CD14-positive monocyte (primary cell): ENCODE measurements at regions not wholly inside any gene's neighbourhood (a gene's known extent, or its start where the extent isn't known, plus 50 kb on each side); places are given as distances from the start of the nearest gene placed in this dataset.

Experiments
- DNase-seq, 3 donors: peaks; one replicate each; pipeline ENCODE4 v3.0.0-alpha.2; 2011 to 2022
- H2AFZ ChIP-seq: 2 replicates; pipeline ENCODE4 v1.6.0; 2012; ENCODE audit warnings: mild to moderate bottlenecking, low read depth, low read length, inconsistent platforms; ENCODE audit not compliant: insufficient read depth, poor library complexity, severe bottlenecking
- H3K27ac ChIP-seq, 2 donors: 1 replicate in 1 of 2; 2 replicates in 1 of 2; pipeline ENCODE4 v1.5.1; 2012 to 2013; ENCODE audit warnings: low read length in 2 of 2, control low read depth in 1 of 2, inconsistent platforms in 1 of 2, low read depth in 1 of 2, mild to moderate bottlenecking in 1 of 2
- H3K27me3 ChIP-seq, 2 donors: one replicate each; pipeline versions ENCODE4 v1.6.0 to v1.6.1; 2011 to 2013; ENCODE audit warnings: low read length in 2 of 2; ENCODE audit not compliant: control insufficient read depth in 2 of 2, insufficient read depth in 2 of 2
- H3K36me3 ChIP-seq, 2 donors: replicated peaks in 1 of 2; 1 replicate in 1 of 2; 2 replicates in 1 of 2; pipeline versions ENCODE4 v1.5.1 to v1.6.1; 2012 to 2013; ENCODE audit warnings: low read length in 2 of 2, control low read depth in 1 of 2, inconsistent platforms in 1 of 2, mild to moderate bottlenecking in 1 of 2; ENCODE audit not compliant: insufficient read depth in 2 of 2, control insufficient read depth in 1 of 2
- H3K4me1 ChIP-seq, 2 donors: 1 replicate in 1 of 2; 2 replicates in 1 of 2; pipeline versions ENCODE4 v1.5.1 to v1.6.1; 2012 to 2013; ENCODE audit warnings: low read length in 2 of 2, control low read depth in 1 of 2, inconsistent platforms in 1 of 2, mild to moderate bottlenecking in 1 of 2, moderate library complexity in 1 of 2; ENCODE audit not compliant: insufficient read depth in 2 of 2, control insufficient read depth in 1 of 2
- H3K4me2 ChIP-seq: replicated peaks from 2 replicates; pipeline ENCODE3; 2012; ENCODE audit warnings: low read length, moderate library complexity, mild to moderate bottlenecking; ENCODE audit not compliant: poor library complexity, severe bottlenecking; ENCODE audit errors: extremely low read depth
- H3K4me3 ChIP-seq, 3 experiments: fragments of 200-600 bp in 1 of 3; sonication (generic) in 1 of 3; replicated peaks in 1 of 3; 1 replicate in 2 of 3; 2 replicates in 1 of 3; pipeline ENCODE4 v1.5.1; 2011 to 2013; ENCODE audit warnings: low read length in 3 of 3, mild to moderate bottlenecking in 3 of 3, control low read depth in 2 of 3, low read depth in 2 of 3, inconsistent platforms in 1 of 3, moderate library complexity in 1 of 3
- H3K79me2 ChIP-seq: 2 replicates; pipeline ENCODE4 v1.6.0; 2012; ENCODE audit warnings: mild to moderate bottlenecking, control low read depth, inconsistent platforms, low read length, moderate library complexity; ENCODE audit not compliant: insufficient read depth
- H3K9ac ChIP-seq: 2 replicates; pipeline ENCODE4 v1.6.0; 2017; ENCODE audit warnings: low read length, mild to moderate bottlenecking; ENCODE audit not compliant: insufficient read depth, poor library complexity, severe bottlenecking
- H3K9me3 ChIP-seq, 2 donors: replicated peaks in 1 of 2; 1 replicate in 1 of 2; 2 replicates in 1 of 2; pipeline versions ENCODE4 v1.5.1 to v1.6.1; 2012 to 2013; ENCODE audit warnings: low read length in 2 of 2, control low read depth in 1 of 2; ENCODE audit not compliant: control insufficient read depth in 1 of 2, insufficient read depth in 1 of 2
- H4K20me1 ChIP-seq: 2 replicates; pipeline ENCODE4 v1.6.0; 2012; ENCODE audit warnings: mild to moderate bottlenecking, low read length, control low read depth, moderate library complexity; ENCODE audit not compliant: insufficient read depth
- H3K27ac Mint-ChIP-seq, 7 donors: one replicate each; pipeline ENCODE4 v1.8.0; 2020; ENCODE audit warnings: mild to moderate bottlenecking in 7 of 7, mixed read lengths in 7 of 7, moderate library complexity in 6 of 7, inconsistent platforms in 2 of 7
- H3K27me3 Mint-ChIP-seq, 3 donors: one replicate each; pipeline ENCODE4 v1.8.0; 2021 to 2022; ENCODE audit warnings: low read depth in 3 of 3, mild to moderate bottlenecking in 3 of 3, mixed read lengths in 3 of 3, moderate library complexity in 3 of 3, inconsistent platforms in 1 of 3
- H3K36me3 Mint-ChIP-seq, 2 donors: one replicate each; pipeline ENCODE4 v1.8.0; 2020; ENCODE audit warnings: mixed read lengths in 2 of 2, inconsistent platforms in 1 of 2, mild to moderate bottlenecking in 1 of 2
- H3K4me1 Mint-ChIP-seq: one replicate; pipeline ENCODE4 v1.8.0; 2020; ENCODE audit warnings: mild to moderate bottlenecking, mixed read lengths
- H3K4me3 Mint-ChIP-seq, 2 donors: one replicate each; pipeline ENCODE4 v1.8.0; 2020; ENCODE audit warnings: mild to moderate bottlenecking in 2 of 2, mixed read lengths in 2 of 2, moderate library complexity in 1 of 2
- H3K9me3 Mint-ChIP-seq, 7 donors: one replicate each; pipeline ENCODE4 v1.8.0; 2020 to 2022; ENCODE audit warnings: mixed read lengths in 7 of 7, mild to moderate bottlenecking in 6 of 7, moderate library complexity in 6 of 7, inconsistent platforms in 2 of 7
- WGBS: methylation state at CpG from one replicate; pipeline ENCODE4 v1.1.5; 2013; ENCODE audit warnings: missing lambda C conversion rate; ENCODE audit not compliant: insufficient coverage; 5-methylcytosine and 5-hydroxymethylcytosine counted together
- intact Hi-C, 2 donors: fragments of 100-400 bp; cut with micrococcal nuclease; formaldehyde crosslinking; loops; one replicate each; pipeline versions ENCODE4 v1.15.0 to v1.15.1; 2023
- TF ChIP-seq, protein P1 (sequence below): fragments of 200-600 bp; IDR thresholded peaks from one replicate; pipeline ENCODE4 v1.8.0; 2022; ENCODE audit warnings: antibody characterized with exemption, mild to moderate bottlenecking

- TF ChIP-seq, protein P1, sequence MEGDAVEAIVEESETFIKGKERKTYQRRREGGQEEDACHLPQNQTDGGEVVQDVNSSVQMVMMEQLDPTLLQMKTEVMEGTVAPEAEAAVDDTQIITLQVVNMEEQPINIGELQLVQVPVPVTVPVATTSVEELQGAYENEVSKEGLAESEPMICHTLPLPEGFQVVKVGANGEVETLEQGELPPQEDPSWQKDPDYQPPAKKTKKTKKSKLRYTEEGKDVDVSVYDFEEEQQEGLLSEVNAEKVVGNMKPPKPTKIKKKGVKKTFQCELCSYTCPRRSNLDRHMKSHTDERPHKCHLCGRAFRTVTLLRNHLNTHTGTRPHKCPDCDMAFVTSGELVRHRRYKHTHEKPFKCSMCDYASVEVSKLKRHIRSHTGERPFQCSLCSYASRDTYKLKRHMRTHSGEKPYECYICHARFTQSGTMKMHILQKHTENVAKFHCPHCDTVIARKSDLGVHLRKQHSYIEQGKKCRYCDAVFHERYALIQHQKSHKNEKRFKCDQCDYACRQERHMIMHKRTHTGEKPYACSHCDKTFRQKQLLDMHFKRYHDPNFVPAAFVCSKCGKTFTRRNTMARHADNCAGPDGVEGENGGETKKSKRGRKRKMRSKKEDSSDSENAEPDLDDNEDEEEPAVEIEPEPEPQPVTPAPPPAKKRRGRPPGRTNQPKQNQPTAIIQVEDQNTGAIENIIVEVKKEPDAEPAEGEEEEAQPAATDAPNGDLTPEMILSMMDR = no peak
Observed at GRCh38 chr18:43635397-43635796, 358.1 kb upstream of the SYT4 start.

DNA sequence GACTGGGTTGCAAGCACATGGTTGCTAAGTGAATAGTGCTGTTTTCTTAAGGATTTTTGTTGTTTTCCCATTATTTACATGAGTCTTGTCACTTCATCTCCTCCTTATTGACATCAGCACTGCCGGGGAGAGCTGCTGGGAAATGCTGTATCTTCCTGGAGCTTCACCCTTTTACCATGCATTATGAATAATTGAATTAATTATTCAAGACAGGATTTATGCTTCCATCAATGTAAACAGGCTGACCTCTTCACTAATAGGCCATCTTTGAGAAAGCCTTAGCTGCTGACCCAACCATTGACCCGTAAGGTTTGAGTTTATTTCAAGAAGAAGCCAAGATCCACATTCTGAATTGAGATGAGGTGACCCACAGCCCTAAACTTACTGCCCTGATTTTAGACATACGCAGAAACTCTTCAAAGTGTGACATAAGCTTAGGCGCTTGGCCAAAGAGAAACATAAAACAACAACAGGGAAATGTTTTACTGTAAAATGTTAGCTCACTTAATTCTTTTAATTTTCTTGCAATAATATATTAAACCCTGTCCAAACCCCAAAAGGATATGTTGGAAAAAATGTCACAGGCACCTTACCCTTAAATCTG is 365.5 kb upstream of the SYT4 start:
- WGBS = 80% methylated on average over 1 of the region's 4 CpGs
- DNase-seq = no peak
- Histone ChIP-seq H2AFZ (no peak overlapping the region), H3K27me3 (no peaks in the 10 kb centered on the region), H3K79me2 (no peaks in the 10 kb centered on the region), H3K36me3 (no peaks in the 10 kb centered on the region), H4K20me1 (no peaks in the 10 kb centered on the region), H3K9me3 (no peaks in the 10 kb centered on the region), H3K4me3 (no peak overlapping the region), H3K9ac (no peak overlapping the region), H3K4me2 (no peak overlapping the region), H3K4me1 (no peaks in the 10 kb centered on the region), H3K27ac (no peak overlapping the region)
- Mint-ChIP-seq H3K4me1 (no peaks in the 10 kb centered on the region), H3K27ac (no peak overlapping the region), H3K9me3 (peaks cover 0 to 9% (median 4%) of the 10 kb centered on the region in 7 donors), H3K36me3 (no peaks in the 10 kb centered on the region), H3K4me3 (no peak overlapping the region), H3K27me3 (peaks cover 0 to 2% (median 0%) of the 10 kb centered on the region in 3 donors)
- intact Hi-C loops = no loop called here
- TF ChIP-seq, protein P1 = no peak

More at GRCh38 chr18:43635397-43635796, 358.1 kb upstream of the SYT4 start:
- Histone ChIP-seq H3K9me3 (no peaks in the 10 kb centered on the region), H3K4me3 (no peak overlapping the region), H4K20me1 (no peaks in the 10 kb centered on the region), H3K27ac (no peak overlapping the region), H3K4me1 (no peaks in the 10 kb centered on the region), H3K79me2 (no peaks in the 10 kb centered on the region), H3K9ac (no peak overlapping the region), H3K4me2 (no peak overlapping the region), H2AFZ (no peak overlapping the region), H3K27me3 (no peaks in the 10 kb centered on the region), H3K36me3 (no peaks in the 10 kb centered on the region)
- Mint-ChIP-seq H3K27me3 (peaks cover 0 to 4% (median 2%) of the 10 kb centered on the region in 3 donors), H3K4me1 (no peaks in the 10 kb centered on the region), H3K36me3 (no peaks in the 10 kb centered on the region), H3K9me3 (peaks cover 0 to 7% (median 0%) of the 10 kb centered on the region in 7 donors), H3K4me3 (no peak overlapping the region), H3K27ac (no peak overlapping the region)
- WGBS = no CpG with 5 or more reads among the region's 3 CpGs
- DNase-seq = no peak
- intact Hi-C loops = no loop called here
